ENCODE measurements at regions not wholly inside any gene's neighbourhood (a gene's known extent, or its start where the extent isn't known, plus 50 kb on each side); places are given as distances from the start of the nearest gene placed in this dataset.

DNA sequence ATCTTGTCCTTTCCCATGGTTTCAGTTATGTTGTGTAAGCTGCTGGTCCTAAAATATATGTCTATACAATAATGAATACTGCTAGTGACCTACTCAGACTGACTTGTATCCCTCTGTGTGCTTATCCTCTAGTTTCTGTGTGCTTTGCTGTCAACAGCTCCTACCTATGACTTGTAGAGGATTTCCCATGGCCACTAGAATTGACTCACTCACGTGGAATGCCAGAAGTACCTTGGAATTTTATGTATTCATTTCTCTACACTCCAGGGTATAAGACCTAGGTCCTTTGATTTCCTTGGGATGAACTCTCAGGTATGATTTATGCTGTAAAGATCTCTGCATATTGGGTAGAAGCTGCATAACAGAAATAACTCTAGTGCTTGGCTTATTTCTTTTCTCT is 279.9 kb upstream of the SLIT2 start:
- H3K9me3 ChIP-seq (ENCODE audit: control insufficient read depth, low read depth, low read length): peaks cover 6% of the 10 kb centered on the region
- no peak overlapping the region for H3K4me3 ChIP-seq (ENCODE audit: low read length)
- H3K27ac ChIP-seq (ENCODE audit: low read length): no peak overlapping the region
- no peaks in the 10 kb centered on the region for H3K4me1 ChIP-seq (ENCODE audit: control insufficient read depth, low read depth, low read length)
- no peaks in the 10 kb centered on the region for H3K36me3 ChIP-seq (ENCODE audit: control insufficient read depth, low read depth, low read length)
- H3K27me3 ChIP-seq (ENCODE audit: control insufficient read depth, insufficient read depth, low read length): no peaks in the 10 kb centered on the region
- no peak overlapping the region for H3K9ac ChIP-seq (ENCODE audit: low read length)

DNA sequence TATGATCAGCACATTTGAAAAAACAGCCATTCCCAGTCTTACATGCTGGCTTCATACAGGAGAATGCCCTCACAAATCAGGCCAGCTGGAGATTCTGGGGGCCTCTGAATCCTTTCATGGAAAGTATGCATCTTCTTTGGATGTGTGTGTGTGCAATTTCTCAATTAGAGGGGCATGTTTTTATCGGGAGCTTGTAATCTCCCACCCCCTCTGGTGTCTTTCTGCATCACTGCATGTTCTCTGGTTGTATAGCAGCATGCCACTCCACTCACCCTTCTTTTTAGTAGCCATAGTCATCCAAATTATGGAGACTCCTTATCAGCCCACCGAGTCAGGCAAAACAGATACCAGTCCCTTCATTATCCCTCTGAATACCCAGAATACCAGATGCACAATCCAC is 282.2 kb upstream of the SLIT2 start:
- Histone ChIP-seq H3K9ac (ENCODE audit: low read length) (no peak overlapping the region), H3K9me3 (ENCODE audit: control insufficient read depth, low read depth, low read length) (peaks cover 5% of the 10 kb centered on the region)

GRCh38 chr4:19961091-19961490 is 290.6 kb upstream of the SLIT2 start:
- Histone ChIP-seq H3K27me3 (ENCODE audit: control insufficient read depth, insufficient read depth, low read length) (no peaks in the 10 kb centered on the region), H3K27ac (ENCODE audit: low read length) (no peak overlapping the region), H3K9ac (ENCODE audit: low read length) (no peak overlapping the region), H3K9me3 (ENCODE audit: control insufficient read depth, low read depth, low read length) (peaks cover 2% of the 10 kb centered on the region), H3K36me3 (ENCODE audit: control insufficient read depth, low read depth, low read length) (no peaks in the 10 kb centered on the region), H3K4me1 (ENCODE audit: control insufficient read depth, low read depth, low read length) (no peaks in the 10 kb centered on the region), H3K4me3 (ENCODE audit: low read length) (no peak overlapping the region)

More for the DNA sequence above, 282.2 kb upstream of the SLIT2 start:
- Histone ChIP-seq H3K27me3 (ENCODE audit: control insufficient read depth, insufficient read depth, low read length) (no peaks in the 10 kb centered on the region), H3K36me3 (ENCODE audit: control insufficient read depth, low read depth, low read length) (no peaks in the 10 kb centered on the region), H3K4me3 (ENCODE audit: low read length) (no peak overlapping the region), H3K4me1 (ENCODE audit: control insufficient read depth, low read depth, low read length) (no peaks in the 10 kb centered on the region), H3K27ac (ENCODE audit: low read length) (no peak overlapping the region)

- H3K9ac ChIP-seq (ENCODE audit: low read length): no peak overlapping the region
- no peaks in the 10 kb centered on the region for H3K36me3 ChIP-seq (ENCODE audit: control insufficient read depth, low read depth, low read length)
- H3K27me3 ChIP-seq (ENCODE audit: control insufficient read depth, insufficient read depth, low read length): no peaks in the 10 kb centered on the region
- no peak overlapping the region for H3K27ac ChIP-seq (ENCODE audit: low read length)
- no peak overlapping the region for H3K4me3 ChIP-seq (ENCODE audit: low read length)
- no peaks in the 10 kb centered on the region for H3K4me1 ChIP-seq (ENCODE audit: control insufficient read depth, low read depth, low read length)
- no peaks in the 10 kb centered on the region for H3K9me3 ChIP-seq (ENCODE audit: control insufficient read depth, low read depth, low read length)
Observed at GRCh38 chr4:19958848-19959247, 292.9 kb upstream of the SLIT2 start.

DNA sequence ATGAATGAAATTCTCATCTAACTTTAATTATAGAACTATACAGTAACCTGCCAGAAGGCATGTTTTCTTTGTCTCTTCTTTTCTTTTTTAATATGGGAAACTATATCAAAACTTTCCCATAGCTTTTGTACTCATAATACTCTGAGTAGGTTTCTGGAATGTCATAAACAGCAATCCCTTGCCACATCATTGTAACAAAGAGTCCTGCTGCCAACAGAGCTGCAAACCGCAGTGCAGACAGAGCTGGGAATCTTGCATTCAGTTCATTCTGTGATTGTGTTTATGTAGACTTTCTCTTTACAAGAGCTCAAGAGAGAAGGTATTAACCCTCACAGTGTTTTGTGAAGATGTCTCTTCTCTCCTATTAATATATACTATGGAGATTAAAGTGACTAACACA is 304.4 kb upstream of the SLIT2 start:
- peaks cover 16% of the 10 kb centered on the region for H3K4me1 ChIP-seq (ENCODE audit: control insufficient read depth, low read depth, low read length)
- no peak overlapping the region for H3K4me3 ChIP-seq (ENCODE audit: low read length)
- no peak overlapping the region for H3K27ac ChIP-seq (ENCODE audit: low read length)
- H3K36me3 ChIP-seq (ENCODE audit: control insufficient read depth, low read depth, low read length): no peaks in the 10 kb centered on the region
- no peaks in the 10 kb centered on the region for H3K9me3 ChIP-seq (ENCODE audit: control insufficient read depth, low read depth, low read length)
- H3K9ac ChIP-seq (ENCODE audit: low read length): no peak overlapping the region
- H3K27me3 ChIP-seq (ENCODE audit: control insufficient read depth, insufficient read depth, low read length): no peaks in the 10 kb centered on the region

- Histone ChIP-seq H3K27me3 (ENCODE audit: control insufficient read depth, insufficient read depth, low read length) (no peaks in the 10 kb centered on the region), H3K4me3 (ENCODE audit: low read length) (no peak overlapping the region), H3K36me3 (ENCODE audit: control insufficient read depth, low read depth, low read length) (no peaks in the 10 kb centered on the region), H3K27ac (ENCODE audit: low read length) (no peak overlapping the region), H3K4me1 (ENCODE audit: control insufficient read depth, low read depth, low read length) (peaks cover 16% of the 10 kb centered on the region), H3K9ac (ENCODE audit: low read length) (no peak overlapping the region), H3K9me3 (ENCODE audit: control insufficient read depth, low read depth, low read length) (no peaks in the 10 kb centered on the region)
Observed at GRCh38 chr4:19945979-19946380, 305.7 kb upstream of the SLIT2 start.

GRCh38 chr4:19945501-19945900 is 306.2 kb upstream of the SLIT2 start:
- H3K9me3 ChIP-seq (ENCODE audit: control insufficient read depth, low read depth, low read length): no peaks in the 10 kb centered on the region
- no peak overlapping the region for H3K27ac ChIP-seq (ENCODE audit: low read length)
- H3K36me3 ChIP-seq (ENCODE audit: control insufficient read depth, low read depth, low read length): no peaks in the 10 kb centered on the region
- no peak overlapping the region for H3K9ac ChIP-seq (ENCODE audit: low read length)
- no peaks in the 10 kb centered on the region for H3K27me3 ChIP-seq (ENCODE audit: control insufficient read depth, insufficient read depth, low read length)
- no peak overlapping the region for H3K4me3 ChIP-seq (ENCODE audit: low read length)
- peaks cover 16% of the 10 kb centered on the region for H3K4me1 ChIP-seq (ENCODE audit: control insufficient read depth, low read depth, low read length)

DNA sequence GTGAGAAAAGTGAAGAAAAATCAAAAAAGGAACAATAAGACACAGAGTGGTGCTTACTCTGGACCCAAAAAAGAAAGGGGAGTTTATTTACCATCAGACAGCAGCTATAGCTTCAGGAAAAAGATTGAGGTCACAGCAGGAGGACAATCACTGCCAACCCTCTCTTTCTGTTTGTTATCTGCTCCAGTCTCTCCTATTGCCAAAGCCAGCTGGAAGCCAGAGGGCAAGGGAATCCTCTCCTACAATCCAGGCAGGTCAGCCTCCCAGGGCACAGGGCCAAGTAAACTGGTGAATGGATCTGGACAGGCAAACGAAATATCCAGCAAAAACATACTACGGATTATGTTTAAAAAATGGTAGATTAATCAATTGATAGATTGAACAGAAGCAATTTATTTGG is 306.9 kb upstream of the SLIT2 start:
- H3K4me1 ChIP-seq (ENCODE audit: control insufficient read depth, low read depth, low read length): peaks cover 16% of the 10 kb centered on the region
- H3K36me3 ChIP-seq (ENCODE audit: control insufficient read depth, low read depth, low read length): no peaks in the 10 kb centered on the region
- no peak overlapping the region for H3K9ac ChIP-seq (ENCODE audit: low read length)
- H3K27me3 ChIP-seq (ENCODE audit: control insufficient read depth, insufficient read depth, low read length): no peaks in the 10 kb centered on the region
- H3K27ac ChIP-seq (ENCODE audit: low read length): no peak overlapping the region
- no peaks in the 10 kb centered on the region for H3K9me3 ChIP-seq (ENCODE audit: control insufficient read depth, low read depth, low read length)
- no peak overlapping the region for H3K4me3 ChIP-seq (ENCODE audit: low read length)

DNA sequence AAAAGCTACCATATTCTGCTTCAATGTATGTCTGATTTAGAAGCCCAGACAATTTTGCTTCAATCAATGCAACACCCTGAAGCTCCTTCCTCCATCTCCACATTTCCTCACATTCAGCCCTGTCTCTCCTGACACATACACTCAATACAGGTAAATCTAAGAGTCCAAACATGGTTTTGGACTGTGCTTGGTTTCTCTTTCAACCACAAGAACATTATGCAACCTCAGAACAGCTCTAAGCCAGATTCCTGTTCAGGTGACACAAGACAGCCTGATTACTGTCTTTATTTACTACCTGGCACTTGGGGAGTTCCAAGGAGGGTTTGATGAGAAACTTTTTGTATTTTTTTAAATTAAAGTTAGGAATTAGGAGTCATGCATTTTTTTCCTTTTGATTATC is 307.5 kb upstream of the SLIT2 start:
- Histone ChIP-seq H3K4me3 (ENCODE audit: low read length) (no peak overlapping the region), H3K27ac (ENCODE audit: low read length) (no peak overlapping the region), H3K9me3 (ENCODE audit: control insufficient read depth, low read depth, low read length) (no peaks in the 10 kb centered on the region), H3K36me3 (ENCODE audit: control insufficient read depth, low read depth, low read length) (no peaks in the 10 kb centered on the region), H3K27me3 (ENCODE audit: control insufficient read depth, insufficient read depth, low read length) (no peaks in the 10 kb centered on the region), H3K4me1 (ENCODE audit: control insufficient read depth, low read depth, low read length) (peaks cover 16% of the 10 kb centered on the region), H3K9ac (ENCODE audit: low read length) (no peak overlapping the region)

- Histone ChIP-seq H3K27me3 (ENCODE audit: control insufficient read depth, insufficient read depth, low read length) (no peaks in the 10 kb centered on the region), H3K9me3 (ENCODE audit: control insufficient read depth, low read depth, low read length) (no peaks in the 10 kb centered on the region), H3K9ac (ENCODE audit: low read length) (no peak overlapping the region), H3K4me1 (ENCODE audit: control insufficient read depth, low read depth, low read length) (peaks cover 16% of the 10 kb centered on the region), H3K36me3 (ENCODE audit: control insufficient read depth, low read depth, low read length) (no peaks in the 10 kb centered on the region), H3K4me3 (ENCODE audit: low read length) (no peak overlapping the region), H3K27ac (ENCODE audit: low read length) (no peak overlapping the region)
Observed at GRCh38 chr4:19941434-19941833, 310.3 kb upstream of the SLIT2 start.

DNA sequence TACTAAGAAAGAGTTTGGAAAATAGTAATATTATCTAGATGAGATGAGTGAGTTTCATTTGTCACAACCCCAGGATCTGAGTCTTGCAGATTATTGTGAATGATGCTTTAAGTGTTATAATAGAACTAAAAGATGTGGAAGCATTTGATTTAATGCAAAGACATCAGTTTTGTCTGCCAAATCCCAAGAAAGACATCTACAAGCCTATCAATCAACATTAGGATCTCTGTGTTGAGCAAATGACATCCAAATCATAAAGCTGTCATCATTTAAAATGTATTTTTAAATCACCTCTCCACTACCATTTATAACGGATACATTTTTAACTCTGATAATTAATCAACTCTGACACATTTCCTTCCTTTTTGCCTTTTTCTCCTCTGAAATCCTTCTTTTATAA is 310.8 kb upstream of the SLIT2 start:
- H3K9ac ChIP-seq (ENCODE audit: low read length): no peak overlapping the region
- no peaks in the 10 kb centered on the region for H3K27me3 ChIP-seq (ENCODE audit: control insufficient read depth, insufficient read depth, low read length)
- no peak overlapping the region for H3K27ac ChIP-seq (ENCODE audit: low read length)
- H3K4me3 ChIP-seq (ENCODE audit: low read length): no peak overlapping the region
- H3K9me3 ChIP-seq (ENCODE audit: control insufficient read depth, low read depth, low read length): no peaks in the 10 kb centered on the region
- H3K36me3 ChIP-seq (ENCODE audit: control insufficient read depth, low read depth, low read length): no peaks in the 10 kb centered on the region
- H3K4me1 ChIP-seq (ENCODE audit: control insufficient read depth, low read depth, low read length): peaks cover 14% of the 10 kb centered on the region

- Histone ChIP-seq H3K36me3 (ENCODE audit: control insufficient read depth, low read depth, low read length) (no peaks in the 10 kb centered on the region), H3K4me1 (ENCODE audit: control insufficient read depth, low read depth, low read length) (no peaks in the 10 kb centered on the region), H3K9ac (ENCODE audit: low read length) (no peak overlapping the region), H3K27me3 (ENCODE audit: control insufficient read depth, insufficient read depth, low read length) (no peaks in the 10 kb centered on the region), H3K27ac (ENCODE audit: low read length) (no peak overlapping the region), H3K4me3 (ENCODE audit: low read length) (no peak overlapping the region), H3K9me3 (ENCODE audit: control insufficient read depth, low read depth, low read length) (no peaks in the 10 kb centered on the region)
Observed at GRCh38 chr4:19936476-19936875, 315.2 kb upstream of the SLIT2 start.

Data from iPS-18a (cell line).